OCI-LY7 (cell line): ENCODE measurements at regions not wholly inside any gene's neighbourhood (a gene's known extent, or its start where the extent isn't known, plus 50 kb on each side); places are given as distances from the start of the nearest gene placed in this dataset.

Source experiments
- BruUV-seq: library from RNA; stranded (reverse); fragments of 400-500 nt; replicated peaks from 2 replicates; lab custom pipeline; 2021; lab: Mats Ljungman, UMichigan
- CTCF ChIA-PET: fragments of 300-600 bp; sonication (Branson Sonifier 250); formaldehyde crosslinking; loops from one replicate; lab custom pipeline; 2022; ENCODE audit warnings: antibody characterized with exemption; ENCODE audit not compliant: unreplicated experiment; lab: Charles Lee
- POLR2A ChIA-PET: fragments of 300-600 bp; sonication (Branson Sonifier 250); formaldehyde crosslinking; loops from one replicate; lab custom pipeline; 2022; ENCODE audit warnings: antibody characterized with exemption; lab: Charles Lee
- DNase-seq: peaks from one replicate; pipeline ENCODE4 v3.0.0-alpha.2; 2015; ENCODE audit warnings: low spot score
- H2AFZ ChIP-seq: fragments of 200-600 bp; sonication (generic), shearing (Covaris generic); 2 replicates; pipeline ENCODE4 v1.6.1; 2014; ENCODE audit warnings: mild to moderate bottlenecking, antibody characterized with exemption, low read length, moderate library complexity
- H3K27ac ChIP-seq: fragments of 200-600 bp; sonication (generic); 2 replicates; pipeline ENCODE4 v1.5.1; 2014; ENCODE audit warnings: mixed run types, low read depth, mild to moderate bottlenecking, moderate library complexity, low read length, inconsistent platforms; ENCODE audit not compliant: poor library complexity, severe bottlenecking
- H3K36me3 ChIP-seq: fragments of 200-600 bp; sonication (generic); 2 replicates; pipeline ENCODE4 v1.6.1; 2014; ENCODE audit warnings: mild to moderate bottlenecking, antibody characterized with exemption, low read length, moderate library complexity, mixed read lengths; ENCODE audit not compliant: insufficient read depth
- H3K4me1 ChIP-seq: fragments of 200-600 bp; sonication (generic); 2 replicates; pipeline ENCODE4 v1.5.1; 2014; ENCODE audit warnings: mild to moderate bottlenecking, low read length; ENCODE audit not compliant: insufficient read depth, poor library complexity, severe bottlenecking
- H3K4me2 ChIP-seq: fragments of 200-600 bp; sonication (generic); 2 replicates; pipeline ENCODE4 v1.6.1; 2014; ENCODE audit warnings: mild to moderate bottlenecking, low read length
- H3K4me3 ChIP-seq: fragments of 200-600 bp; sonication (generic); 2 replicates; pipeline ENCODE4 v1.5.1; 2014; ENCODE audit warnings: mild to moderate bottlenecking, low read depth, low read length; ENCODE audit not compliant: poor library complexity, severe bottlenecking
- H3K79me2 ChIP-seq: fragments of 200-600 bp; sonication (generic); 2 replicates; pipeline ENCODE4 v1.6.1; 2016; ENCODE audit warnings: low read depth, mild to moderate bottlenecking, low read length, moderate library complexity, mixed read lengths; ENCODE audit not compliant: insufficient read depth
- H3K9me2 ChIP-seq: fragments of 200-600 bp; sonication (generic); 2 replicates; pipeline ENCODE4 v1.6.1; 2016; ENCODE audit warnings: mild to moderate bottlenecking, low read length, mixed read lengths; ENCODE audit not compliant: insufficient read depth
- H3K9me3 ChIP-seq: fragments of 200-600 bp; sonication (generic); 2 replicates; pipeline ENCODE4 v1.6.1; 2014; ENCODE audit warnings: mild to moderate bottlenecking, mixed run types, low read length, mixed read lengths
- H4K20me1 ChIP-seq: fragments of 200-600 bp; sonication (generic); 2 replicates; pipeline ENCODE4 v1.6.1; 2014; ENCODE audit warnings: mild to moderate bottlenecking, antibody characterized with exemption, low read length, moderate library complexity, mixed read lengths; ENCODE audit not compliant: insufficient read depth
- EZH2phosphoT487 ChIP-seq: fragments of 200-600 bp; sonication (generic); IDR thresholded peaks from 2 replicates; pipeline ENCODE4 v1.6.1; 2018; ENCODE audit warnings: low read depth, borderline replicate concordance, mild to moderate bottlenecking, mixed run types, antibody characterized with exemption, low read length, moderate library complexity, mixed read lengths
- intact Hi-C: fragments of 100-400 bp; cut with micrococcal nuclease; formaldehyde crosslinking; loops from one replicate; pipeline ENCODE4 v1.10.0; 2022; ENCODE audit not compliant: unreplicated experiment
- TF ChIP-seq, protein P1 (sequence below): fragments of 200-600 bp; sonication (generic); conservative IDR thresholded peaks from 2 replicates; pipeline ENCODE4 v1.5.1; 2014; ENCODE audit warnings: mild to moderate bottlenecking, antibody characterized with exemption, low read length, moderate library complexity, mixed read lengths

DNA sequence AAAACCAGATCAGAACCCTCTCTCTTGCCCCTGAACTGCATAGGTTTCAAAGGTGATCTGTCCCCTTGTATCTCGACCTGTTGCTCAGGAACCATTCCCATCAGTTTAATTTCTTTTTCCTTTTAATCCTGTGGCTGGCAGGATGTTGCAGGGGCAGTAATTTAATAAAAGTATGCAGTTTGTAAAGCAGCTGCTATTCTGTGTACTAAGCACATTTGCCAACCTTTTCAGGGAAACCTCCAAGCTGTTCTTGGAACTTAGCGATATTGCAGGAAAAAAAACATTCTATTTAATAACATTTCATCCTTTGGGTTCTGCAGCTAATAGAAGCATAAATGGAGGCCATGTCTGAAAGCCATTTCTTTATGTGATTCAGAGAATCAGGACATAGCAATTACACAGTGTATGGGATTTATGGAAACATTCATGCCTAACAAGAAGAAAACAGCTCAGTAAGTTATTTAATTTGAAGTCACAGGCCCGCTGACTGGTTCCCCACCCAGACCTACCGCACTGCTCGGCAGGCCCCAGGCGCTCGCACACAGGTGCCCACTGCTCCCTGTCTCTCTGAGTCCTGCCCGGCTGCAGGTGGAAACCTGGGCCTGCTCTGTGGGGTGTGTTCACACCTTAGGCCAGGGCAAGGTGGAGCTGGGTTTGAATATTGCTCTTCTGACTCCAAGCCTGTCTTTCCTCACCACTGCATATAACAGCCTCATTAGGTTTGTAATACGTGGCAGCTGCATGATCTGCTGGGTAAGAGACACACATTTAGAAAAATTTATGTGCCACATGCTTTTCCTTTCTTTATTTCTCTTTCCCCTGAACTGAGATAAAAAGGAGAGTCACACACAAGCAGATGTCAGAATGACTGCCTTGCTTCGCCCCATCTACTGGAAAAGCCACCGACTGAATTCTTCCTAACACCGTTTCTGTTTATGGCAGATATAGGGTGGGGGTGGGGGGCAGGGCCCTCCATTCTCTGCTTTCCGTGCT is 119.7 kb downstream of the SLC25A47 start:
- Histone ChIP-seq H3K36me3 (no peaks in the 10 kb centered on the region), H3K9me2 (no peaks in the 10 kb centered on the region), H3K4me1 (no peaks in the 10 kb centered on the region), H2AFZ (no peak overlapping the region), H3K79me2 (no peaks in the 10 kb centered on the region), H3K9me3 (no peaks in the 10 kb centered on the region), H3K4me2 (no peak overlapping the region), H4K20me1 (no peaks in the 10 kb centered on the region), H3K4me3 (no peak overlapping the region), H3K27ac (no peak overlapping the region)
- no TSS peak for BruUV-seq
- ChIA-PET CTCF (no interaction called here), POLR2A (interaction anchor here (0.5 kb wide), 2 partner anchors 213 to 1198 kb away, joined by 3 to 5 read pairs; no protein-coding TSS in a partner anchor)
- intact Hi-C loops, result loop anchor here (5.0 kb wide), 1 partner anchor 205 kb away; no protein-coding TSS in a partner anchor
- no peak for TF ChIP-seq EZH2phosphoT487
- DNase-seq, result no peak

- Histone ChIP-seq H3K4me3 (no peak overlapping the region), H3K27ac (no peak overlapping the region), H3K79me2 (no peaks in the 10 kb centered on the region), H3K9me3 (no peaks in the 10 kb centered on the region), H3K4me1 (no peaks in the 10 kb centered on the region), H3K36me3 (no peaks in the 10 kb centered on the region), H2AFZ (no peak overlapping the region), H3K9me2 (no peaks in the 10 kb centered on the region), H4K20me1 (no peaks in the 10 kb centered on the region), H3K4me2 (no peak overlapping the region)
- intact Hi-C loops, result loop anchor here (5.0 kb wide), 1 partner anchor 204 kb away; no protein-coding TSS in a partner anchor
- ChIA-PET POLR2A (interaction anchor here (0.5 kb wide), 1 partner anchor 1198 kb away, joined by 3 read pairs; no protein-coding TSS in a partner anchor), CTCF (no interaction called here)
- no TSS peak for BruUV-seq
- DNase-seq, result no peak
- no peak for TF ChIP-seq EZH2phosphoT487
- TF ChIP-seq, protein P1, sequence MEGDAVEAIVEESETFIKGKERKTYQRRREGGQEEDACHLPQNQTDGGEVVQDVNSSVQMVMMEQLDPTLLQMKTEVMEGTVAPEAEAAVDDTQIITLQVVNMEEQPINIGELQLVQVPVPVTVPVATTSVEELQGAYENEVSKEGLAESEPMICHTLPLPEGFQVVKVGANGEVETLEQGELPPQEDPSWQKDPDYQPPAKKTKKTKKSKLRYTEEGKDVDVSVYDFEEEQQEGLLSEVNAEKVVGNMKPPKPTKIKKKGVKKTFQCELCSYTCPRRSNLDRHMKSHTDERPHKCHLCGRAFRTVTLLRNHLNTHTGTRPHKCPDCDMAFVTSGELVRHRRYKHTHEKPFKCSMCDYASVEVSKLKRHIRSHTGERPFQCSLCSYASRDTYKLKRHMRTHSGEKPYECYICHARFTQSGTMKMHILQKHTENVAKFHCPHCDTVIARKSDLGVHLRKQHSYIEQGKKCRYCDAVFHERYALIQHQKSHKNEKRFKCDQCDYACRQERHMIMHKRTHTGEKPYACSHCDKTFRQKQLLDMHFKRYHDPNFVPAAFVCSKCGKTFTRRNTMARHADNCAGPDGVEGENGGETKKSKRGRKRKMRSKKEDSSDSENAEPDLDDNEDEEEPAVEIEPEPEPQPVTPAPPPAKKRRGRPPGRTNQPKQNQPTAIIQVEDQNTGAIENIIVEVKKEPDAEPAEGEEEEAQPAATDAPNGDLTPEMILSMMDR, result no peak
These were observed 120.5 kb downstream of the SLC25A47 start for GRCh38 chr14:100443603-100444002.

DNA sequence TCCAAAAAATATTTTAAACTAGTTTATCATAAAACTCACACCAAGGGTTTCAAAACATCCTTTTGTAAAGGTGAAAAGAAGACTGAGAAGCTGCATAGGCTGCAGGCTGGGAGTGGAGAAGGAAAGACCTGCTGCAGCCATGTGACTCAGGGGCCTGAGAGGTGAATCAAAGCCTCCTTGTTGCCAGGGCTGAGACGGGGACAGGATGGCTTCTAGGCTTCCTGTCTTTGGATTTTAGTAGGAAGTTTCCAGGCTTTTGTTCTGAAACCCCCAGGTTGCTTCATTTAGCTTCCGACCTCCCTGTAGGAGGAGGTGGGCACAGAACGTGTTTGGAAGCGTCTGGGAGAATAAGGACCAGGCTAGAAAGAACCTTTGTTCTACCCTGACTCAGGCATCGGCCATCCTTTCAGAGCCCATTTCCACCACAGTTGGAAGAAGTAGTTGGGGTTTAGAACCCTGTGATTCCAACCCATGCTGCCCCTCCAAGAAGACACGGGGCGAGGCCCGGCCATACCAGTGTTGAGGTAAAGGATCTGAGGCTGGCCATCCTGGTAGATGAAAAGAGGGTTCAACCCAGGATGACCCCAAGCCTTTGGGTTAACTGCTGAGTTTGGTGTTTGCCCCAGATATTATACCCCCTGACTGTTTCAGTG is 122.4 kb downstream of the SLC25A47 start:
- no peak overlapping the region for H3K4me3 ChIP-seq
- no peak for TF ChIP-seq EZH2phosphoT487
- TF ChIP-seq, protein P1, result no peak
- BruUV-seq, result no TSS peak
- intact Hi-C loops, result no loop called here
- ChIA-PET CTCF (no interaction called here), POLR2A (no interaction called here)
- H3K9me2 ChIP-seq, result no peaks in the 10 kb centered on the region
- DNase-seq, result no peak
- no peaks in the 10 kb centered on the region for H3K4me1 ChIP-seq
- no peak overlapping the region for H3K4me2 ChIP-seq
- H3K9me3 ChIP-seq, result no peaks in the 10 kb centered on the region
- no peaks in the 10 kb centered on the region for H3K36me3 ChIP-seq
- H2AFZ ChIP-seq, result no peak overlapping the region
- no peaks in the 10 kb centered on the region for H3K79me2 ChIP-seq
- no peak overlapping the region for H3K27ac ChIP-seq
- no peaks in the 10 kb centered on the region for H4K20me1 ChIP-seq
